Upper lobe of left lung (tissue), 6 donors: ENCODE measurements at regions not wholly inside any gene's neighbourhood (a gene's known extent, or its start where the extent isn't known, plus 50 kb on each side); places are given as distances from the start of the nearest gene placed in this dataset.

Source experiments
- ATAC-seq, 2 donors: fragments of 200-7000 bp; cut with Tn5 transposase; one replicate each; pipeline ENCODE4 v1.9.1; 2022; ENCODE audit warnings: mild to moderate bottlenecking in 2 of 2, moderate library complexity in 2 of 2; ENCODE audit not compliant: low FRiP score in 2 of 2
- DNase-seq, 2 donors: peaks; one replicate each; pipeline ENCODE4 v3.0.0-alpha.2; 2019 to 2020
- H3K27ac ChIP-seq, 4 donors: fragments of 200-600 bp; sonication (generic); one replicate each; pipeline ENCODE4 v1.5.1; 2016 to 2019
- H3K27me3 ChIP-seq, 4 donors: fragments of 200-600 bp; sonication (generic); one replicate each; pipeline ENCODE4 v1.5.1; 2017 to 2019
- H3K36me3 ChIP-seq, 4 donors: fragments of 200-600 bp; sonication (generic); one replicate each; pipeline ENCODE4 v1.5.1; 2016 to 2019
- H3K4me1 ChIP-seq, 4 donors: fragments of 200-600 bp; sonication (generic); one replicate each; pipeline ENCODE4 v1.5.1; 2018 to 2019
- H3K4me3 ChIP-seq, 4 donors: fragments of 200-600 bp; sonication (generic); one replicate each; pipeline ENCODE4 v1.5.1; 2017 to 2019; ENCODE audit warnings: mild to moderate bottlenecking in 2 of 4, moderate library complexity in 1 of 4
- H3K9me3 ChIP-seq, 4 donors: fragments of 200-600 bp; sonication (generic); one replicate each; pipeline ENCODE4 v1.5.1; 2018 to 2019
- CTCF ChIP-seq, 6 experiments: fragments of 450-650 bp in 4 of 6; fragments of 200-600 bp in 2 of 6; sonication (generic) in 2 of 6; IDR thresholded peaks; one replicate each; pipeline ENCODE4 v1.5.1; 2016 to 2019; ENCODE audit warnings: antibody characterized with exemption in 6 of 6
- EP300 ChIP-seq, 4 donors: sonication (generic); formaldehyde crosslinking; IDR thresholded peaks; one replicate each; pipeline ENCODE4 v1.5.1; 2017; ENCODE audit warnings: antibody characterized with exemption in 4 of 4, control low read depth in 2 of 4
- POLR2A ChIP-seq, 4 donors: fragments of 450-650 bp; IDR thresholded peaks; one replicate each; pipeline ENCODE4 v1.5.1; 2016 to 2017; ENCODE audit warnings: antibody characterized with exemption in 4 of 4, mild to moderate bottlenecking in 2 of 4
- POLR2AphosphoS5 ChIP-seq, 2 donors: sonication (generic); formaldehyde crosslinking; IDR thresholded peaks; one replicate each; pipeline ENCODE4 v1.5.1; 2017; ENCODE audit warnings: antibody characterized with exemption in 2 of 2
- WGBS, 2 donors: methylation state at CpG; one replicate each; pipeline ENCODE4 v1.1.5; 2017 to 2018; 5-methylcytosine and 5-hydroxymethylcytosine counted together
- donor health status: DM: no; HTN: no; CAD: no; lungs with moderate emphysema.
- donor health status: DM: no; HTN: yes; CAD: no; lungs with severe emphysema.

- Histone ChIP-seq H3K4me3 (no peak overlapping the region), H3K27ac (no peak overlapping the region), H3K4me1 (no peaks in the 10 kb centered on the region), H3K27me3 (no peaks in the 10 kb centered on the region), H3K9me3 (peaks cover 0 to 2% (median 1%) of the 10 kb centered on the region in 4 donors), H3K36me3 (no peaks in the 10 kb centered on the region)
- DNase-seq (no peak), ATAC-seq (no peak)
- TF ChIP-seq CTCF (IDR thresholded peaks at IDR 0.05) (no peak), POLR2AphosphoS5 (IDR thresholded peaks at IDR 0.05) (no peak), EP300 (IDR thresholded peaks at IDR 0.05) (no peak), POLR2A (IDR thresholded peaks at IDR 0.05) (no peak)
- WGBS, 2 donors, result 31 to 37% methylated on average over 2 of the region's 2 CpGs
Measured at GRCh38 chr2:56666777-56667176, 483.0 kb downstream of the CCDC85A start.

- 67 to 69% methylated on average over 3 to 5 of the region's 5 CpGs for WGBS, 2 donors
- TF ChIP-seq POLR2A (IDR thresholded peaks at IDR 0.05) (no peak), EP300 (IDR thresholded peaks at IDR 0.05) (no peak), CTCF (IDR thresholded peaks at IDR 0.05) (no peak), POLR2AphosphoS5 (IDR thresholded peaks at IDR 0.05) (no peak)
- H3K27ac ChIP-seq, result no peak overlapping the region
- ATAC-seq (no peak), DNase-seq (no peak)
- H3K4me1 ChIP-seq, result no peaks in the 10 kb centered on the region
- no peaks in the 10 kb centered on the region for H3K27me3 ChIP-seq
- H3K9me3 ChIP-seq, result peaks cover 0 to 20% (median 18%) of the 10 kb centered on the region in 4 donors
- H3K36me3 ChIP-seq, result no peaks in the 10 kb centered on the region
- no peak overlapping the region for H3K4me3 ChIP-seq
Measured at GRCh38 chr2:56671973-56672569, 488.3 kb downstream of the CCDC85A start.

GRCh38 chr2:56674084-56674483, 490.3 kb downstream of the CCDC85A start:
- Histone ChIP-seq H3K9me3 (peaks cover 0 to 20% (median 18%) of the 10 kb centered on the region in 4 donors), H3K4me3 (no peak overlapping the region), H3K36me3 (no peaks in the 10 kb centered on the region), H3K27me3 (no peaks in the 10 kb centered on the region), H3K4me1 (no peaks in the 10 kb centered on the region), H3K27ac (no peak overlapping the region)
- ATAC-seq (no peak), DNase-seq (no peak)
- TF ChIP-seq EP300 (IDR thresholded peaks at IDR 0.05), result no peak

- H3K4me3 ChIP-seq, result no peak overlapping the region
- no peak overlapping the region for H3K27ac ChIP-seq
- no peaks in the 10 kb centered on the region for H3K4me1 ChIP-seq
- no peaks in the 10 kb centered on the region for H3K36me3 ChIP-seq
- peaks cover 0 to 16% (median 15%) of the 10 kb centered on the region in 4 donors for H3K9me3 ChIP-seq
- H3K27me3 ChIP-seq, result no peaks in the 10 kb centered on the region
- ATAC-seq (no peak), DNase-seq (no peak)
- WGBS, 2 donors, result 75 to 83% methylated on average over 2 of the region's 2 CpGs
- TF ChIP-seq CTCF (IDR thresholded peaks at IDR 0.05), result no peak
- TF ChIP-seq POLR2A (IDR thresholded peaks at IDR 0.05), result no peak
- TF ChIP-seq EP300 (IDR thresholded peaks at IDR 0.05), result no peak
- no peak for TF ChIP-seq POLR2AphosphoS5 (IDR thresholded peaks at IDR 0.05)
Measured at GRCh38 chr2:56676966-56677365, 493.2 kb downstream of the CCDC85A start.

- no peak overlapping the region for H3K27ac ChIP-seq
- ATAC-seq (no peak), DNase-seq (no peak)
- H3K36me3 ChIP-seq, result no peaks in the 10 kb centered on the region
- H3K4me1 ChIP-seq, result no peaks in the 10 kb centered on the region
- no peak overlapping the region for H3K4me3 ChIP-seq
- H3K9me3 ChIP-seq, result no peaks in the 10 kb centered on the region
- 60 to 63% methylated on average over 3 of the region's 3 CpGs for WGBS, 2 donors
- H3K27me3 ChIP-seq, result no peaks in the 10 kb centered on the region
- TF ChIP-seq CTCF (IDR thresholded peaks at IDR 0.05) (no peak), EP300 (IDR thresholded peaks at IDR 0.05) (no peak), POLR2AphosphoS5 (IDR thresholded peaks at IDR 0.05) (no peak), POLR2A (IDR thresholded peaks at IDR 0.05) (no peak)
Measured at GRCh38 chr2:56680971-56681631, 497.3 kb downstream of the CCDC85A start.
